ENCODE measurements at regions not wholly inside any gene's neighbourhood (a gene's known extent, or its start where the extent isn't known, plus 50 kb on each side); places are given as distances from the start of the nearest gene placed in this dataset.
A peak's percentile ranks its signal among the peaks of the same experiment; 100 is the strongest.
"Not testable (repeated sequence)": the region's sequence is repeated elsewhere in the genome, so short reads cannot be mapped to it uniquely, and the experiment has no call there.

DNA sequence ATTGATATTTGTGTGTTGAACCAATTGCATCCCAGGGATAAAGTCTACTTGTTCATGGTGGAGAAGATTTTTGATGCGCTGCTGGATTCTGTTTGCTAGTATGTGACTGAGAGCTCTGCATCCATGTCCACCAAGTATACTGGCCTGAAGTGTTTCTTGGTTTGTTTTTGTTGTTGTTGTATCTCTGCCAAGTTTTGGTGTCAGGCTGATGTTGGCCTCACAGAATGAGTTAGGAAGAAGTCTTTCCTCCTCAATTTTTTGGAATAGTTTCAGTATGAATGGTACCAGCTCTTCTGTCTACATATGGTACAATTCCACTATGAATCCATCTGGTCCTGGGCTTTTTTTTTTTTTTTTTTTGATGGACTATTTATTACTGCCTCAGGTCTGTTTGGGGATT lies 50.9 kb upstream of the OSTN start:
- peak; percentile 12 for DNase-seq (ENCODE audit: low read depth, low spot score)

DNA sequence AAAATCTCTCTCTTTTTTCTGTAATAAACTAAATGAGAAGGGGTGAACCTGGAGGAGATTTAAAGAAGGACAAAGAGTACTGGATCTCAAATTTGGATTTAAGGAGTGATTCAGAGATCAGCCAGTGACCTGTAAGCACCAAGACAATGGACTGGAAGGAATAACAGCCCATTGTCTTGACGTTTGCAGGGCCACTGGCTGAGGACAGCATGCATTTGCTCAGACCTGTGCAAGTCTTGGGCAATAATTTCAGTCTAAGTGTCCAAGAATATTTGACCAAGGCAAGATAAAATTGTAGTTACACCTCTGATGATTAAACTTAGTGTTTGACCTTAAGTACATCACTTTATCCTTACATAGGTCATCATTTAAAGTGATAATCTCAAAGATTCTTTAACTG lies 55.8 kb upstream of the OSTN start:
- DNase-seq (ENCODE audit: low read depth, low spot score): no peak

DNA sequence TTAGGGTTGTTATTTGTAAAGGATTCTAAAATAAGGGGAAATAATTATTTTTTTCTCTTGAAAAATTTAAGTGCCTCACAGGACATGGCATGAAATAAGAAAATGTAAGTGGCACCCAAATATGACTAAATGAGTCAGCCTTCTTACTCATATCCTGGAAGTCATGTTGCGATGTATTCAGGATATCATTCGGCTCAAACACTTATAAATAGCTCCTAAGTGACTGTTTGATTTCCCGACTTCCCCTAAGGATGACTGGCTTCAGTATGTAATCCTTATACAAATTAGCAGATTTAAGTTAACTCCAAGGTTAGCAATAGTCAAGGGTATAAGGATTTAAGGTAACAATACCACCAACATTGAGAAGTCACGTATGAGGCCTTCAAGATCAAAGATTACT lies 57.3 kb upstream of the OSTN start:
- peak; percentile 46 for DNase-seq (ENCODE audit: low read depth, low spot score)

DNA sequence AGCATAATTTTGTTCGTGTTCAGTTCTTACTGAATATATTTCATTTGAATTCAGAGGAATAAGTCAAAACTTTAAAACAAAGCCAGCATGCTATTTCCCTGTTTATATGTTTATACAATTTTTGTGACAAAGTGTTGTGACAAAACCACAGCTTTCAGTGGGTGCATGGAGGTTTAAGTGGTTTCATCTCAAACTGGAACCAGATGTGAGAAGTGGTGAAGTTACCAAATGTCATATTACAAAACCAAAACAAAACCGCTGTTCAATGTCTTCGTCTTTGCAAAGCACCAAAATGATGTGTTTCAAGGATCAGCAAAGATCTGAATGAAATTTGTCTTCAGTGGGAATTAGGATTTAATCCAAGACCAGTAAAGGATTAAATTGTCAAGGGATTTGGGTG lies 59.3 kb upstream of the OSTN start:
- no peak for DNase-seq (ENCODE audit: low read depth, low spot score)

DNA sequence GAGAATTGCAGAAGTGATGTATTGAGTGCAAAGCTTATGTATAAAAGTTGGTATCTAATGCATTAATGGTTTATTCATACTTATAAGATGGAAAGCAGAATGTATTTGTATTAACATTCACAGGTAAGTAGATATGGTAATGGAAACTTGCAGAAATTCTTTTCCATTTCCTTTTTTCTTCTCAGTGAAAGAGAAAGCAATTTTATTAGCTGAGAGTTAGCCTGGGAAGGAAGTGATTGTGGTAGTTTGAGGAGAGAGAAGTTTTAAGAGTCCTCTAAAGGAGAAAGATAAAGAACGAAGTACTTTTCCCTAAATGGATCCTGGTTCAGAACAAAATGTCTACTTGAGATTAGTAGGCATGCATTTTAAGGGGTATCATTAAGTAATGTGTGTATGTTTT lies 60.1 kb upstream of the OSTN start:
- no peak for DNase-seq (ENCODE audit: low read depth, low spot score)

DNA sequence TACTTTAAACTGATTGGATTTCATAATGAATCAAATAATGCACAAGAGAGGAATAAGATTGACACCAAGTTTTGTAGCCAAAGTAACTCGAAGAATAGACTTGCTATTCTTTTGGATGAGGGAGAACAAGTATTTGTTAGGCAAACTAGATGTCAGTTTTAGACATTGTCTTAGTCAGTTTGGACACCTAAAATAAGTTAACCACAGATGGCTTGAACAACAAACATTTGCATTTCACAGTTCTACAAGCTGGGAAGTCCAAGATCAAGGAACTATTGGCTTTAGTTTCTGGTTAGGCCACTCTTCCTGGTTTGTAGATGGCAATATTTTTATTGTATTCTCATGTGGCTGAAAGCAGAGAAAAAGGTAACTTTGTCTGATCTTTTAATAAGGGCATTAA lies 61.3 kb upstream of the OSTN start:
- no peak for DNase-seq (ENCODE audit: low read depth, low spot score)

DNA sequence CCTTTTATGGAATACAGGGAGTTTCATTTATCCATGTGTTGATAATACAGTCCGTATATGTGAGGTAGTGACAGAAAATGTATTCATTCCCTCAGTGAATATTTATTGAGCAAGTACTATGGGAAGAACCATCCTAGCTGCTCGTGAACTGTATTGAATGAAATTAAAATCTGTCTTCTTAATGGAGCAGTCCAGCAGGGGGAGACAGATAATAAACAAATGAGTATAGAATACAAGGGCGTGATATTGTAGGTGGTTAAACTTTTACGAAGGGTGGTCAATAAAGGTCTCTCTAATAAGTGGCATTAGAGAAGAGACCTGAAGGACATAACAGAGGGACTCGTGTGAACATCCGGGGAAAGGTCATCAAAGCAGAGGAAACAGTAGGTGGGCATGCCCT lies 62.7 kb upstream of the OSTN start:
- DNase-seq (ENCODE audit: low read depth, low spot score): peak; percentile 38

DNA sequence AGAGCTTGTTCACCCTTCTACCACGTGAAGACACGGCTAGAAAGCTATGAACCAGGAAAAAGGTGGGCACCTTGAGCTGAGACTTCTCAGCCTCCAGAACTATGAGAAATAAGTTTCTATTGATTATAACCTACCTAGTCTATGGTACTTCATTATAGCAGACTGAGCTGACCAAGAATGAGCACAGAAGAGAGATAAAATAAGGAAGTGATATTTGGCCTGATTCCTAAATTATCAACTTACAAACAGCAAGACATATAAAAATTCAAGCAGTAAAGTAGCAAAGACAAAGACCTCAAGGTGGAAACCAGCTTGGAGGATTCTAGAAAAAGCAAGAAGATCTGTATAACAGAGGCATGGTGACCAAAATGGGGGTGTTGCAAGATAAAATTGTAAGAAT lies 63.9 kb upstream of the OSTN start:
- DNase-seq (ENCODE audit: low read depth, low spot score): no peak

DNA sequence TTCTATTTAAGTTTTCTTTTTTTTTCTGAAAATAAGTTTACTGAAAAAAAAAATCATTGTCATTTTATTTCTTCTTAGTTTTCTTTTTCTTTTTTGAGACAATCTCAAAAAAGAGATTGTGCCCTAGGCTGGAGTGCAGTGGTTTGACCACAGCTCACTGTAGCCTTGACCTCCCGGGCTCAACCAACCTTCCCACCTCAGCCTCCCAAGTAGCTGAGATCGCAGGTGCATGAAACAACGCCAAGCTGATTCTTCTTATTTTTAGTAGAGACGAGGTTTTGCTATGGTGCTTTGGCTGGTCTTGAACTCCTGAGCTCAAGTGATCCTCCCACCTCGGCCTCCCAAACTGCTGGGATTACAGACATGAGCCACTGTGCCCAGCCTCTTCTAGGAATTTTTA lies 65.7 kb upstream of the OSTN start:
- no peak for DNase-seq (ENCODE audit: low read depth, low spot score)

DNA sequence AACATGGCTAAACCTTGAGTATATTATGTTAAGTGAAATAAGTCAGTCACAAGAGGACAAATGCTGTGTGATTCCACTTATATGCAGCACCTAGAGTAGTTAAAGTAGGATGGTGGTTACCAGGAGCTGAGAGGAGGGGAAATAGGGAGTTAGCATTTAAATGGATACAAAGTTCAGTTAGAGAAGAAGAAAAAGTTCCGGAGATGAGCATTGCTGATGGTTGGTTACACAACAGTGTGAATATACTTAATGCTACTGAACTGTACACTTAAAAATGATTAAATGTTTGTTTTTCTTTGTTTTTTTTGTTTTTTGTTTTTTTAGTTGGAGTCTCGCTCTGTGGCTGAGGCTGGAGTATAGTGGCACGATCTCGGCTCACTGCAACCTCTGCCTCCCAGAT lies 67.7 kb upstream of the OSTN start:
- no peak for DNase-seq (ENCODE audit: low read depth, low spot score)

DNA sequence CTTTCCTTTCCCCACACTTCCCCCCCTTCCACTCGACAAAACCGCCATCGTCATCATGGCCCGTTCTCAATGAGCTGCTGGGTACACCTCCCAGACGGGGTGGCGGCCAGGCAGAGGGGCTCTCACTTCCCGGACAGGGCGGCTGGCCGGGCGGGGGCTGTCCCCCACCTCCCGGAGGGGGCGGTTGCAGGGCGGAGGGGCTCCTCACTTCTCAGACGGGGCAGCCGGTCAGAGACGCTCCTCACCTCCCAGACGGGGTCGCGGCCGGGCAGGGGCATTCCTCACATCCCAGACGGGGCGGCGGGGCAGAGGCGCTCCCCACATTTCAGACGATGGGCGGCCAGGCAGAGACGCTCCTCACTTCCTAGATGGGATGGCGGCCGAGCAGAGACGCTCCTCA lies 74.2 kb upstream of the OSTN start:
- DNase-seq (ENCODE audit: low read depth, low spot score): not testable (repeated sequence)

DNA sequence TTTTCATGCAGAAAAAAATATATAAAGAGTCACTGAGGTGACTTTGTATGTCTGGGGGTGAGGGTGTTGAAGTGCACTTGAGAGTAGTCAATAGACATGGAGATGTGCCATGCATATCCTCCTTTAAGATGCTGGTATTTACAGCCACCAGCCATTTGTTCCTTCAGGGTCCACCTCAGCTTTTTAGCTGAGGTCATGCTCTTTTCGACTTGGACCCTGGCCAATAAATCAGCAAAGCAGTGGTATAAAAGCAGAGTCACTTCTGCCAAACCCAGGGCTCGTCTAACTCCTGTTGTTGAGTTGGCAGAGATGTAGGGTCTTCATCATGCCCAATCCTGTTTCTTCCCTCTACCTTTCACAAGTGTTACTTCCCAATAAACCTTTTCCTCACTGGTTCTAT lies 75.1 kb upstream of the OSTN start:
- no peak for DNase-seq (ENCODE audit: low read depth, low spot score)

DNA sequence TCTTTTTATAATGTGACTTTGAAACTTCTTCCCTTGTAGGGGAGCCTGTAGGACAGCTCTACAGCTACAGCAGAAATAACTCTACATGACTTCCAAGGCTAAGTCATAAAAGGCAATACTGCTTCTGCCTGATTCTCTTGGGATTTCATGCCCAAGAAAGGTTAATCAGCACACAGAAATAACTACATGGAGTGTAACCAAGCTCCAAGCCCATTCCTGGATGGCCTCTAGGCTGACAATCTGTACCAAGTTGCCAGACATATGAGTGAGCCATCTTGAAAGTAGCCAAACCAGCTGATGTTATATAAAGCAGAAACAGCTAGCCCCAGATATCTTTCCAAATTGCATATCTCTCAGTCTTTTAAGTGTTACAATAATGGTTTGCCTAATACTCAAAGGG lies 75.8 kb upstream of the OSTN start:
- DNase-seq (ENCODE audit: low read depth, low spot score): no peak

DNA sequence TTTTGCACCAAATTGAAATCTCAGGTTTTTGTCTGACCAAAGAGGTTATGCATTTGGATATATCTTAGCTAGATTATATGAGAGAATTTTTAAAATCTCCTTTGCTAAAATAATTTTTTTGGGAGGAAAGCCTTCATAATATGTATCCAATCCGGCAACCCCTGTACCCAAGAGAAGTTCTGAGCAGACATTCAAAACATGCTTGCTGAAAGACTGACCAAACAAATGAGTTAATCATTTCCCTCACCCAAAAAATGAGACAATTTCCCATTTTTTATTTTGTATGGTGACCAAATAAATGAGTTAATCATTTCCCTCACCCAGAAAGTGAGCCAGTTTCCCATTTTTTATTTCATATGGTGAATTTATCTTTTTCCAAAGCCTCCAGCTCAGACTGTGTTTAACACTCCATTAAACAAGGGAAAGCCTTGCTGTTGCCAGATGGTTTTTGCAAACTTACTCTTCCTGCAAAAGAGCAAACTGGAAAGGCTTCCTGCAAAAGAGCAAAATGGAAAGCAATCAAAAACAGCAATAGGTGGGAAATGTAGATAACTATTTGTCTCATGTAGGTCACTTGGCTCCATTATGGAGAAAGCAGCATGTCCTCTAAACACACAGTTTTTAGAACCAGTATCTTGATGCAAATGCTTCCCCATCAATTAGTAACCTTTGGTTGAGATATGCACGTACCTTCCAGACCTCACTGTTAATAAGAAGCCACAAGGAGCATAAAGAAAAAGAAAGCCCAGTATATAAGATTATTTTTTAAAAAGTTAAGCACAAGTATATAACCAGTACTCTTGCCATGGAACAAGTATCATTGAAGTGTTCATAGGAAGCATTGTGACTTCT lies 78.4 kb upstream of the OSTN start:
- DNase-seq (ENCODE audit: low read depth, low spot score): no peak

DNA sequence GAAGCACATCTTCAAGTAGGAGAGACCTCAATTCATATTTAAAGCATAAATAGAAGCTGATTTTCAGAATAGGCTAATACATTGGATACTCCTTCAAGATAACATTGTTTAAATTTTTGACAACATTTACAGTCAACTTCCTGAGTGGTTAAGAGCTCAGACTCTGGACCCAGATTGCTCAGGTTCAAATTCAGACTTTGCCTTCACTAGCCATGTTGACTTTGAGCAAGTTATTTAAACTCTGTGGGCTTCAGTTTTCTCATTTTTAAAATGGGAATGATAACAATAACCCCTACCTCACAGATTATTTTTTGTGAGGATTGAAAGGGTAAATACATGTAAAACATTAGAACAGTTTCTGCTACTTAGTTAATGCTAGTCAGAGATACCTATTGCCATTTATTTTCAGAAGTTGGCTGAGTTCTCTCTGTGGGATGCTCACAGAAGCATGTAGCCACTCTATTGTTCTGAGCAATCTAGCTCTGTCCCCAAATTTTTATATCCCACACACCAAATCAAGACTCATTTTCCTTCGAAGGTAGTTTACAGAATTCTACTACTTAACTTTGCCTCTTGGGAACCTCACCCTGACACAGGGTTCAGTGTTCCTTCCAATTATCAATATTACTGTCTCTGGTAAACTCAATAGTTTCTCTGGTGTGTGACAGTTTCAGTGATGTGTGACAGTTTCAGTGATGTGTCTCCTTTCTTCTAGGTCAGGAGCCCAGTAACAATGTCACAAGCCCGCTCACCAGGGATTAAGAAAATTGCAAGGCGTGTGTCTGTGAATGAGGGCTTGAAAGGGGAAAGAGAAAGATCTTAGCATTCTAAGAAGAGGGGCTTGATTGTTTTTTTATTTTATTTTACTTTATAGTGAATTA lies 79.4 kb upstream of the OSTN start:
- no peak for DNase-seq (ENCODE audit: low read depth, low spot score)

DNA sequence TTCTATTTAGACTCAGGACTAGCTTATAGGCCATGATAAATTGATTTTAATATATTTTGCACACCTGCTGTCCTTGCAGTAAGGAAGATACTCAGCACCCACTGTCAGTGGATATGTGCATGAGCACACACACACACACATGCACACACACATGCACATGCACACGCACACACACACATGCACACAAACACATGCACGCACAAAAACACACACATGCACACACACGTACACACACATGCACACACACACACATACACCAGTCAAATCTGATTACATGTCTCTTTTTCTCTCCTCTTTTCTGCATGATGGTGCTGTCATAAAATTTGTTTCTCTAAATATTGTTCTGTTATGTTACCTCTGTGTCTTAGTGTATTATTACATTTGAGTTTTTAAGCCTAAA lies 87.3 kb upstream of the OSTN start:
- no peak for DNase-seq (ENCODE audit: low read depth, low spot score)

DNA sequence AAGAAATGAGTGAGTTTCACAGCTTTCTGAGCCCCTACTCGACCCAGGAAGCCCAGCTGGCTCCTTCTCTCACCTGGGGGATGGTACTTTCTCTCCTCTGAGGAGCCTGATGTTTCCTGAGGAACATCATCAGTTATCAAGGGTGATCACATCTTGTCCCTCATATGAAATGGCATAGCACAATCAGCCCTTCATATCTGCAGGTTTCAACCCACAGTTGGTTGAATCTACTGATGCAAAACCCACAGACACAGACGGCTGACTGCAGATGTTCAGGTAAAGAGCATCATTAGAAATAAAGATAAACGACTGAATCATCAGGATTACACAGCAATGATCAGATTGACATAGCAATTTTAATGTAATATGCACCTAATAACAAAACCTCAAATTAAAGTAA lies 93.6 kb upstream of the OSTN start:
- DNase-seq (ENCODE audit: low read depth, low spot score): no peak

DNA sequence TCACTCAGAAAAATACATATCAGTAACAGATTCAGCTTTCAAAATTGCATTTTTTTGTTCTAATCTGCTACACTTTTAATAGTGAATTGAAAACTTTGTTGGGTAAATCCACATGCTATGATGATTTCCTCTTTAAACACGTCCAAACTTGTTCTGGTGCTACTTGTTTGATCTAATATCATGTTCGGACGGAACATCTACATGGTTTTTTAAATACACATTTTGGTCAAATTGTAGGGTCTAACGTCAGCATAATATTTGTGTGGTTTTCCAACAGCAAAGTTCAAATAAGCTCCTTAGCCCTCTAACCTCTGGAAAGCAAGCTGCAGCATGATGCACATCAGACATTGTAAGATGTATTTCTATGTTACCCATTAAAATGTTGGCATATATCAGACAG lies 98.5 kb upstream of the OSTN start:
- DNase-seq (ENCODE audit: low read depth, low spot score): no peak

DNA sequence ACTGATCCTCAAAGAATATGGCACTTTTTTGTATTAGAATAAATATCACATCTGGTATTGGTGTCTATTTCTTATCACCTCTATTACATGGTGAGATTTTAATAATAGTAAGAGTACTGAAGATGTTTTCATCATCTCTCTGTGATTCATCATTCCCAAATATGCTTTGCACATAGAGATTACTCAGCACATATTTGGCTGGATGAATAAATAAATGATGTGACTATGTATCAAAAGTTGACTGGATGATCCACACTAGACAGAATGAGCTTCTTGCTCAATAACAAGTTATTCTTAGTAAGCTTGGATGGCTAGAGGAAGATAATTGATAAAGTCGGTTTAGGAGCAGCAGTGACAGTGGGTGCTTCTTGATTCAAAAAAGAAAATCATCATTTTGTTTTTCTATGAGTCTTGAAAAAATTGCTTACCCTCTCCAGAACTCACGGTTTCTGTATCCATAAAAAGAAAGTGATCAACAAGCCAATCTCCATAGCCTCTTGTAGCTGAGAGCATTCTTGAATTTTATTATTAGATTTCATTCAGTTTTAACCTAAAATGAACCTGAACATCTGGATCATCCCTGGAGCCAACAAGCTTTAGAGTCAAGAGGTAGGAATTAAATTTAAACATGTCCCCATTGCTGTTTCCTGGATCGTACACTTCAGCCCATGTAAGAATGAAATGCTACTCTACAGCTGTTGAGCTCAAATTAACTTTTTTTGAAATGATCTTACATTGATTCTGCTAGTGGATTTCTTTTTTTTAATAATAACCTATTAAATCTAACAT lies 104.8 kb upstream of the OSTN start:
- no peak for DNase-seq (ENCODE audit: low read depth, low spot score)

DNA sequence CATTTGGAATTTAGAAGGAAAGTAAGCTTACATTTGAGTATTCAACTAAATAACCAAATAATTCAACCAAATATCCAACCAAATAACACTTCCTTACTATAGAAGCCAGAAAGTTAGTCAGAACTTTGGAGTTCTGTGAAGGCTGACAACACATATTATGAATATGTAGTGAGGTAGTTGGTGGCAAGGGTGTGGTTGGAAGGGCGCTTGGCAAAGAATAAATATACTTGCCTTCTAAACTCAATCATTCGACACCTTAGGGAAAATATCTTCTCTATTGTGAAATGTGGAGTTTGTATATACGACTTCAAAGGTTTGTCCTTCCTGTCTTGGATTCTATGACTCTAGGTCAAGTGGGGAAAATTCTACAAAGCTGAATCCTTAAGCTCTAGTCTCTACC lies 111.7 kb upstream of the OSTN start:
- no peak for DNase-seq (ENCODE audit: low read depth, low spot score)

DNA sequence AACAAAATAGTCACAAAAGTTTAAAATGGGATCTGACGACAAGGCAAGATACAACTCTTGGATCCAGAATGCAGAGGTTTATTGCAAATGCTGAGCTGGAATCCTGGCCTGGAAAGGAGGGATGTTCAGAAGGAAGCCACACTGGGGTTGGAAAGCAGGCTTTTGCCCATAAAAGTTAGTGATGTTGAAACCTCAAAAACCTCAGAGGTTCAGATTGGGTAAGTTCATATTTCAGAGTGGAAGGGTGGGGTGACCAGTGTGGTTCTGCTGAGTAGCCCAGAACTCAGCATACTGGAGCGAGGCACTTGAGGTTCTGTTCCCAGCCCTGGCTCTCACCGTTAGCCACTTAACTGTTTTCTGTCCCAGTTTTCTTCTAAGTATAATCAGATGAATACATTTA lies 114.0 kb upstream of the OSTN start:
- peak; percentile 3 for DNase-seq (ENCODE audit: low read depth, low spot score)

DNA sequence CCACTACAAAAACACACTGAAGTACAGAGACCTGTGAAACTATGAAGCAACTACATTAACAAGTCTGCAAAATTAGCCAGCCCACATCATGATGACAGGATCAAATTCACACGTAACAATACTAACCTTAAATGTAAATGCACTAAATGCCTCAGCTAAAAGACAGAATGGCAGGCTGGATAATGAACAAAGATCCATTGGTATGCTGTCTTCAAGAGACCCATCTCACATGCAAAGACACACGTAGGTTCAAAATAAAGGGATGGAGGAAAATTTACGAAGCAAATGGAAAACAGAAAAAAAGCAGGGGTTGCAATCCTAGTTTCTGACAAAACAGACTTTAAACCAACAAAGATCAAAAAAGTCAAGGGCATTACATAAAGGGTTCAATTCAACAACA lies 120.1 kb upstream of the OSTN start:
- DNase-seq (ENCODE audit: low read depth, low spot score): not testable (repeated sequence)

All from astrocyte of the hippocampus (primary cell).